GM21447 (cell line): ENCODE measurements at regions not wholly inside any gene's neighbourhood (a gene's known extent, or its start where the extent isn't known, plus 50 kb on each side); places are given as distances from the start of the nearest gene placed in this dataset.
"Not testable (repeated sequence)": the region's sequence is repeated elsewhere in the genome, so short reads cannot be mapped to it uniquely, and the experiment has no call there.

Experiments used
- ATAC-seq: cut with Tn5 transposase; IDR thresholded peaks from one replicate; pipeline ENCODE4 v1.9.1; 2021; ENCODE audit not compliant: unreplicated experiment

- no peak for ATAC-seq
These were observed 398.4 kb downstream of the NUP35 start for GRCh38 chr2:183522489-183523266.

DNA sequence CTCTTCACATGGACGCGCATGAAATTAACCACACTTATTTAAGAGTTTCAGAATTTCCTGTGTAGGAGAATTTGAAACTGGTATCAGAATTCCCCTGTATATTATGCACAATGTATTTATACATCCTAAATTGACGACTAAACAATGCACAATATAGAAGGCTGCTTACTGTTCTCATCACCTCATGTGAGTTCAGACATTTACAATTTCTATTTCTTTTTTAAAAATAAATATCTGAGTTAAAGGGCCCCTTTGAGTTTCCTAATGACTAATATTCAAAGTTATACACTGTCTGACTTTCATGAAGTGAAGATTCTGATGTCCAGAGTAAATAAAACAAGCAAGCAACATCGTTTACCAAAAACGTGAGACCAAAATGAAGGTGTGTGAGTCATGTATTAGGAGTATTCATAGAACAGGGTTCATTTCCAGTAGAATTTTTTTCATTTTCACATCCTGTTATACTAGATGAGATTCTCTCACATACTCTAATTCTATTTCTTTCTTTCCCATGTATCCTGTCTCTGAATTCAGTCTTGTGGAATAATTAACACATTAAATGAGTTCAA lies 406.2 kb downstream of the NUP35 start:
- peak; percentile 46 for ATAC-seq

DNA sequence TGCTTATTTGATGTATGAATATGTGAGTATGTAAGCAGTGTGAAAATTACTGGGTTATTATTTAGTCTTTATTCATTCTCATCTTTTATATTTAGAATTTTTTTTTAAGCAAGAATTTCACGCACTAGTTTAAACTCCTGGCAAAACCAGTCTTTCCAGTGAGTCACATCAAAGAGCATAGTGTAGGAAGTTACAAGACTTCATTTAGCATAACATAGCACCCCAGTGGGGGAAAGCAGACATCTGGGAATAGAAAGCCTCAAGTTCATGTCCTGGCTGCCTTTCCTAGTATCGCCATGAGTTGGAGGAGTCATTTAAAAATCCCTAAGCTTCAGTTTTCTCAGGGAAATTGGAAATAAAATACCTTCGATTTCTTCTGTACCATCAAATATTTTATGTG lies 408.3 kb downstream of the NUP35 start:
- no peak for ATAC-seq

DNA sequence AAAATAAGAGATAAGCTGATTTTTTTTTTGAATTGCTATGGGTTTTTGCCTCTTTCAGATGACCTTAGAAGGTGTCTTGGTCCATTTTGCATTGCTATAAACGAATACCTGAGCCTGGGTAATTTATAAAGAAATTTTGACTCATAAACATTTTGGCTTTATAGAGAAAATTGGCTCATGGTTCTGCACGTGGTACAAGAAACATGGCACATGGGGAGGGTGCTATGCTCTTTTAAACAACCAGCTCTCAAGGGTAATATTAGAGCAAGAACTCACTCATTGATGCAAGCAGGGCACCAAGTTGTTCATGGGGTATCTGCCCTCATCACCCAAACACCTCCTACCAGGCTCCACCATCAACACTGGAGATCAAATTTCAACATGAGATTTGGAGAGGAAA lies 408.8 kb downstream of the NUP35 start:
- no peak for ATAC-seq

- ATAC-seq: no peak
These were observed 412.0 kb downstream of the NUP35 start for GRCh38 chr2:183536290-183536689.

- ATAC-seq: no peak
These were observed 412.5 kb downstream of the NUP35 start for GRCh38 chr2:183536714-183537113.

DNA sequence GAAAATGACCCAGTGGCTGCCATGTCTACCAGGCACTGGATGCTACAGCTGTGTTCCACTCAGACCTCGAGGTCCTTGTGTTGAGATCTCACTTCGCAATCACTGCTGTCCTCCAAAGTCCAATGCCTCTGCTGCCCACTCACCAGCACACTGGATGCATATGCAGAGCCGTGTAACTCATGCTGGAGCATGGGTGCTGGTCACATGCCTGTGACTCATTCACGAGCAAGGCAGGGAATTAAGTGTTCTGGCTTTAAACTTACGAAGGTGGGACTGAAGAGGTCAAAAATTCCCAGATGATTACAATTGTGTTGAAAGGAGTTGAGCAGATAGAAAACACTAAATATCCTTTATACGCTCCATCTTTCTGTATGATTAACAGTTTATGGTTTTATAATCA lies 417.5 kb downstream of the NUP35 start:
- ATAC-seq: no peak

DNA sequence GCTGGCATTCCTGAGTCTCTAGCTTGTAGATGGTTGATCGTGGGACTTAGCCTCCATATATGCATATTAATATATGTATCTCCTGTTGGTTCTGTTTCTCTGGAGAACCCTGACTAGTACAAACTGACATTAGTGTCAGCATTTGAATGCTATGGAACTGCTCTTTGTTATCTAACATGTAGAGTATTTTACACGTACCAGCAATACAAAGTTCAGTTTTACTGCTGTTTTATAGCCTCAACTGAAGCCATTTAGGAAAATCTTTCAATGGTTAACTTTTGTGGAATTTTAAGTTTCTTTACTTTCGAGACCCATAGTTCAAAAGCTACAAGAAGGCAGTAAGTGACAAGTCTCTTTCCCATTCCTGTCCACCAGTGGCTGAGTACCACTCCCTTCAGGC lies 418.4 kb downstream of the NUP35 start:
- ATAC-seq: no peak

GRCh38 chr2:183543222-183543621 lies 419.0 kb downstream of the NUP35 start:
- ATAC-seq: no peak

DNA sequence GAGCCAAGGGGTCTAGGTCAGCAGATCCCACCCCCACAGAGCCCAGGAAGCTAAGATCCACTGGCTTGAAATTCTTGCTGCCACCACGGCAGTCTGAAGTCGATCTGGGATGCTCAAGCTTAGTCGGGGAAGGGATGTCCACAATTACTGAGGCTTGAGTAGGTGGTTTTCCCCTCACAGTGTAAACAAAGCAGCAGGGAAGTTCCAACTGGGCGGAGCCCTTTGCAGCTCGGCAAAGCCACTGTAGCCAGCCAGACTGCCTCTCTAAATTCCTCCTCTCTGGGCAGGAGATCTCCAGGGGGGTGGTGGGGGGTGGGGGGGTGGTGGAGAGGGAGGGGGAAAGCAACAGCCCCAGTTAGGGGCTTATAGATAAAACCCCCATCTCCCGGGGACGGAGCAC lies 419.5 kb downstream of the NUP35 start:
- no peak for ATAC-seq

- not testable (repeated sequence) for ATAC-seq
These were observed 422.5 kb downstream of the NUP35 start for GRCh38 chr2:183546560-183547350.

DNA sequence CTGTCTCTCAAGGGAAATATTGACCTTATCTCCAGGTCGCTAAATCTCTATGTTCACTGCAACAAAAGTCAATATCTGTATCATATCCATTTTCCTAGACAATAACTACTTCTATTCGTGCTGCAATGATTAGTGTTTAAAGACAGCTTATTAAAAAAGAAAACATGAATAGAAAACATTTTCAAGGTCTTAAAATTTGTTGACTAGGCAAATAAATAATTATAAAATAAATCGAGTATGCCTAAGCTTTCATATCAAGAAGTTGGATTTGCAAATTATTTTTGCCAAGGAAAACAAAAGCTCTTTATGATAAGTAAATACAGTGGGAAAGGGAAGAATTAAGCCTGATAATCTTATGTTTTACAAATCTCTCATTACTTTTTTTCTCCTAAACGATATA lies 428.5 kb downstream of the NUP35 start:
- no peak for ATAC-seq

DNA sequence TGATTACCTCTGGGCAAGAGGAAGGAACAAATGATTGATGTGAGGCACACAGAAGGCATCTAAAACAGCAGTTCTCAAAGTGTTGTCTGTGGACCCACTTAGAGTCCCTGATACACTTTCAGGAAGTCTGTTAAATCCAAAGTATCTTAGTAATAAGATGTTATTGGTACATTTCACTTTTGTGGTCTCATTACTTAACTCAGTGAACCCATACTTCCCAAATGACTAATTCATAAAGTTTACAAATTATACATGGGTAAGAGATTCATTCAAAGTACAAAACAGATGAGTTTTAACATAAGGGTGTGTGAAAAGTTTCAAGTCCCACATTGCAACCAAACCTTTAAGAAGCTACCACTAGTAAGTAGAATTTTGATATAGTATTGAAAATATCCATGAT lies 440.5 kb downstream of the NUP35 start:
- ATAC-seq: no peak

DNA sequence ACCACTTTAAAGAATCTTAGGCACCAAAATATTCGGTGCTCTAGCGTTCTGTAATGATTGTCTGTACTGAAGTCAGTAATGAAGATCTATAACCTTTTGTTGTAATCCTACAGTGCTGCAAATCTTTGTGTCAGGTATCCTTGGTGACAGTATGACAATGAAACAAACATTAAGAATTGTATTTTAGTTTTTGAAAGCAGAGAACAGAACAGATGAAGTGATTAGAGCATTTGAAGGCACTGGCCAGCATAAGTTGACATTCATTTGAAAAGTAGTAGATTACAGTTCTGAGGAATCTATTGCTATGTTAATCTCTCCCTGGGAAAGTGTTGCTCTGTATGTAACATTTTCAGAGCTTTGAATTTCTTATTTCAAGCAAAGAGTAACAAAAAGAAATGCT lies 451.2 kb downstream of the NUP35 start:
- no peak for ATAC-seq

DNA sequence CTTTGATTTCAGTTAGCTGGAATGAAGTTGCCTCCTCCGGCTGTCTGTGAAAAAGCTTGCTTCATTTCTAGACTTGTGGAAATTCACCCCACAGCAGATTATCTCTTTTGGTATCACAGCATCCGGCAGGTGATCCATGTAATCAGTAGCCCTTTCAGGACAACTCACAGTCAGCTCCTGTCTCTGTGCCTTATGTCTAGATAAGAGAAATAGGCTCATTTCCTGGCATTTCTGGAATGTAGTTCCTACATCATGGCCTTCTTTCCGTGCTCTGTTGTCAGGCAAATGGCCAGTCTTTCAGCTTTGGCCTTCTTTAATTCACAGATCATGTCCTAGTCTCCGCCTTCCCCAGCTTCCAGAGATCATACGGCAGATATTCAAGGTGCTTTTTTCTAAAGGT lies 455.4 kb downstream of the NUP35 start:
- no peak for ATAC-seq

DNA sequence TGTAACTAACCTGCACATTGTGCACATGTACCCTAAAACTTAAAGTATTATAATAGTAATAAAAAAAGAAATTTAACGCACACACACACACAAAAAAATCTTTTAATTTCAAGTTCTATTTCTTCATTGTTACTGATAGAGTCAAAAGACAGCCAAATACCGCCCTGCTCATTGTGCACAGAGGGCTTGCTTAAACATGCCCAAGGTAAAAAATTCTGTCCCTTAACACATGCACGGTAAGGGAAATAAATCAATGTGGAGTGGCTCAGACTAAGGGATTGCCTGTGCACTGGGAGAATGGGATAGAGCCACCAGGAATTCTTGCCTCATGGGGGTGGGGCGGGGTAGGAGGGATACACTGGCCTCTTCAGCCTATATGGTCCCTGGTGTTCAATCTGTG lies 468.0 kb downstream of the NUP35 start:
- ATAC-seq: no peak

- no peak for ATAC-seq
These were observed 469.9 kb downstream of the NUP35 start for GRCh38 chr2:183594150-183594549.

DNA sequence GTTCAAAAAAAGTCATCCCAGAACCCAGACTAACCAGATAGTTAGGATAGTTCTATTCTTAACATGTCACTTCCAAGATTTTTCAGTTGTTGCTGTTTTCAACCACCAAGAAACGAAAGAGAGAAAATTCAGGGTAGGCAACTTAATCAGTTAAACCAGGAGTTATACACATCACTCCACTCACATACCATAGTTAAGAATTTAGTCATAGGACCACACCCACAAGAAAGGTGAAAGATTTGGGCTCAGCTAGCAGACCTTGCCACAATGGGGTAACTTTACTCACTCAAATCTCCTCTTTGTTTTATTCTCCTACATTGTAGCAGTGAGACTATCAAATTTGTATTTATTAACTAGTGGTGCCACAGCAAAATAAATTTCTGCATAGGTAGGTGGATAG lies 473.6 kb downstream of the NUP35 start:
- ATAC-seq: no peak

- ATAC-seq: no peak
These were observed 479.8 kb downstream of the NUP35 start for GRCh38 chr2:183604065-183604464.

- ATAC-seq: no peak
These were observed 481.2 kb downstream of the NUP35 start for GRCh38 chr2:183605440-183605839.

- ATAC-seq: no peak
These were observed 481.9 kb downstream of the NUP35 start for GRCh38 chr2:183606022-183606717.

DNA sequence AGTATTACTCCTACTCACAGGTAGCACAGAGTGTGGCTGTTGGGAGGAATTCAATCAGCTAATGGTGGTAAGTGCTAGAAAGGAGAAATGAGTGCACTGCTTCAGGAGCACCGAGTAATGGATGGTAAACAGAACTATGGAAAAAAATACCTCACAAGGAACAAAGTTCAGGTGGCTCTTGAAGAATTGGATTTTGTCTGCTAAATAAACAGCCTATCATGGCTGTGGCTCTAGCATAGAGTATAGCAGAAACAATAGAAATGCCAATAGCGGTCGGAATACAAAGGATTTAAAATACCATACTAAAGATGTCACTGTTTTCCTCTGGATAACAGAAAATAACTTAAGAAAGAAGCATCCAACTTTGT lies 482.5 kb downstream of the NUP35 start:
- no peak for ATAC-seq
